Neural cell (in vitro differentiated cells): ENCODE measurements at regions not wholly inside any gene's neighbourhood (a gene's known extent, or its start where the extent isn't known, plus 50 kb on each side); places are given as distances from the start of the nearest gene placed in this dataset.

Source experiments
- H2AFZ ChIP-seq: fragments of 200-600, 300-800 bp; sonication (generic), shearing (Covaris generic); 2 replicates; pipeline ENCODE4 v1.6.0; 2014; ENCODE audit warnings: low read depth, mild to moderate bottlenecking, antibody characterized with exemption, low read length, moderate library complexity
- H3F3A ChIP-seq: fragments of 200-600 bp; shearing (Covaris generic); 2 replicates; pipeline ENCODE4 v1.6.1; 2016; ENCODE audit warnings: mild to moderate bottlenecking, moderate library complexity, mixed read lengths, antibody characterized with exemption, low read length; ENCODE audit not compliant: insufficient read depth, poor library complexity, severe bottlenecking
- H3K27ac ChIP-seq: fragments of 200-600, 300-800 bp; sonication (generic), shearing (Covaris generic); 2 replicates; pipeline ENCODE4 v1.5.1; 2014; ENCODE audit warnings: mild to moderate bottlenecking, low read length, moderate library complexity
- H3K27me3 ChIP-seq: fragments of 300-800, 200-600 bp; sonication (generic), shearing (Covaris generic); 2 replicates; pipeline ENCODE4 v1.6.0; 2014; ENCODE audit warnings: mild to moderate bottlenecking, low read depth, low read length, moderate library complexity; ENCODE audit not compliant: insufficient read depth
- H3K36me3 ChIP-seq: fragments of 300-800, 200-600 bp; sonication (generic), shearing (Covaris generic); 2 replicates; pipeline ENCODE4 v1.5.1; 2014; ENCODE audit warnings: mild to moderate bottlenecking, antibody characterized with exemption, low read length, moderate library complexity; ENCODE audit not compliant: insufficient read depth
- H3K4me2 ChIP-seq: fragments of 300-800, 200-600 bp; sonication (generic), shearing (Covaris generic); 2 replicates; pipeline ENCODE4 v1.6.0; 2014; ENCODE audit warnings: mild to moderate bottlenecking, low read length
- H3K4me3 ChIP-seq: fragments of 300-800, 200-600 bp; sonication (generic), shearing (Covaris generic); 2 replicates; pipeline ENCODE4 v1.5.1; 2014; ENCODE audit warnings: mild to moderate bottlenecking, low read length, moderate library complexity
- H3K79me2 ChIP-seq: fragments of 200-600 bp; shearing (Covaris generic); replicated peaks from 2 replicates; pipeline ENCODE4 v1.6.0; 2014; ENCODE audit warnings: mild to moderate bottlenecking, low read length, moderate library complexity; ENCODE audit not compliant: insufficient read depth
- H3K9ac ChIP-seq: fragments of 300-800, 200-600 bp; sonication (generic), shearing (Covaris generic); 2 replicates; pipeline ENCODE4 v1.6.1; 2016; ENCODE audit warnings: mild to moderate bottlenecking, low read length, mixed read lengths
- H3K9me2 ChIP-seq: fragments of 200-600 bp; shearing (Covaris generic); 2 replicates; pipeline ENCODE4 v1.6.1; 2016; ENCODE audit warnings: mild to moderate bottlenecking, low read length, mixed read lengths; ENCODE audit not compliant: insufficient read depth
- H3K9me3 ChIP-seq: fragments of 200-600, 300-800 bp; sonication (generic), shearing (Covaris generic); 2 replicates; pipeline ENCODE4 v1.6.1; 2016; ENCODE audit warnings: mild to moderate bottlenecking, mixed run types, low read length, moderate library complexity, mixed read lengths
- H4K20me1 ChIP-seq: fragments of 200-600 bp; shearing (Covaris generic); 2 replicates; pipeline ENCODE4 v1.6.1; 2016; ENCODE audit warnings: mild to moderate bottlenecking, mixed run types; ENCODE audit not compliant: insufficient read depth
- EP300 ChIP-seq: fragments of 450-650 bp; conservative IDR thresholded peaks from 2 replicates; pipeline ENCODE4 v1.6.1; 2014; ENCODE audit warnings: antibody characterized with exemption, mild to moderate bottlenecking, moderate library complexity; ENCODE audit not compliant: poor library complexity, severe bottlenecking
- EZH2 ChIP-seq: fragments of 200-600, 300-800 bp; shearing (Covaris generic), sonication (generic); IDR thresholded peaks from 2 replicates; pipeline ENCODE4 v1.6.1; 2014; ENCODE audit warnings: antibody characterized with exemption, low read length, borderline replicate concordance, mild to moderate bottlenecking; ENCODE audit not compliant: insufficient read depth, poor library complexity, severe bottlenecking
- MXI1 ChIP-seq: fragments of 450-650 bp; conservative IDR thresholded peaks from 2 replicates; pipeline ENCODE4 v1.6.1; 2014; ENCODE audit warnings: antibody characterized with exemption, mild to moderate bottlenecking; ENCODE audit not compliant: poor library complexity, severe bottlenecking
- POLR2AphosphoS5 ChIP-seq: IDR thresholded peaks from 2 replicates; pipeline ENCODE4 v1.6.1; 2012
- RAD21 ChIP-seq: fragments of 450-650 bp; conservative IDR thresholded peaks from 2 replicates; pipeline ENCODE4 v1.6.1; 2014; ENCODE audit warnings: antibody characterized with exemption, mild to moderate bottlenecking, moderate library complexity
- SMC3 ChIP-seq: fragments of 450-650 bp; conservative IDR thresholded peaks from 2 replicates; pipeline ENCODE4 v1.6.1; 2014; ENCODE audit warnings: antibody characterized with exemption, mild to moderate bottlenecking, moderate library complexity; ENCODE audit not compliant: poor library complexity
- TAF1 ChIP-seq: IDR thresholded peaks from 2 replicates; pipeline ENCODE4 v1.6.1; 2012; ENCODE audit warnings: low read depth
- TF ChIP-seq, protein P1 (sequence below): IDR thresholded peaks from 2 replicates; pipeline ENCODE4 v1.6.1; 2012; ENCODE audit warnings: borderline replicate concordance
- TF ChIP-seq, protein P2 (sequence below): fragments of 450-650 bp; IDR thresholded peaks from 2 replicates; pipeline ENCODE4 v1.5.1; 2014; ENCODE audit warnings: antibody characterized with exemption, mild to moderate bottlenecking, moderate library complexity; ENCODE audit not compliant: poor library complexity, severe bottlenecking

DNA sequence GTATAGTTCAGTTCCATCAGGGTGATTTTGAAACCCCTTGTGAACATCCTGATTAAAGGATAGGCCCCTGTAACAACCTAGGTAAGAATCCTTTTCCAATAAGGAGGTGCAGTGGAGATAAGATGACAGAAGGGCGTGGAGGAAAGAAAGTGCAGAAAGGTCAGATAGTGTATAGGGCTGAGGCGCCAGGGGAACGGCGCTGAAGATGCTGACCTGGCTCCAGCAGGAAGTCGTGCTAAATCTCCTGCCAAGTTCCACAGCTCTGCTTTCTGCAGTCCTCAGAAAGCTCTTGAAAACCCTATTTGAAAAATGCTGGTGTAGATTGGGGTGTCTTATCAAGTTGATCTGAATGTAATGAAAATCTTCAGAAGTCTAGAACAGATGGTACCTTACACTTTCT is 221.7 kb downstream of the COG6 start:
- no peaks in the 10 kb centered on the region for H3K9me2 ChIP-seq
- H3K4me3 ChIP-seq: no peak overlapping the region
- no peaks in the 10 kb centered on the region for H3K27me3 ChIP-seq
- no peaks in the 10 kb centered on the region for H3K79me2 ChIP-seq
- H3K9me3 ChIP-seq: no peaks in the 10 kb centered on the region
- no peak overlapping the region for H3K27ac ChIP-seq
- no peaks in the 10 kb centered on the region for H4K20me1 ChIP-seq
- no peaks in the 10 kb centered on the region for H3K36me3 ChIP-seq
- H3F3A ChIP-seq: no peaks in the 10 kb centered on the region
- H3K4me2 ChIP-seq: no peak overlapping the region
- TF ChIP-seq EP300 (no peak), EZH2 (no peak), POLR2AphosphoS5 (no peak), SMC3 (no peak), TAF1 (no peak), RAD21 (no peak), MXI1 (no peak)
- TF ChIP-seq, protein P1, sequence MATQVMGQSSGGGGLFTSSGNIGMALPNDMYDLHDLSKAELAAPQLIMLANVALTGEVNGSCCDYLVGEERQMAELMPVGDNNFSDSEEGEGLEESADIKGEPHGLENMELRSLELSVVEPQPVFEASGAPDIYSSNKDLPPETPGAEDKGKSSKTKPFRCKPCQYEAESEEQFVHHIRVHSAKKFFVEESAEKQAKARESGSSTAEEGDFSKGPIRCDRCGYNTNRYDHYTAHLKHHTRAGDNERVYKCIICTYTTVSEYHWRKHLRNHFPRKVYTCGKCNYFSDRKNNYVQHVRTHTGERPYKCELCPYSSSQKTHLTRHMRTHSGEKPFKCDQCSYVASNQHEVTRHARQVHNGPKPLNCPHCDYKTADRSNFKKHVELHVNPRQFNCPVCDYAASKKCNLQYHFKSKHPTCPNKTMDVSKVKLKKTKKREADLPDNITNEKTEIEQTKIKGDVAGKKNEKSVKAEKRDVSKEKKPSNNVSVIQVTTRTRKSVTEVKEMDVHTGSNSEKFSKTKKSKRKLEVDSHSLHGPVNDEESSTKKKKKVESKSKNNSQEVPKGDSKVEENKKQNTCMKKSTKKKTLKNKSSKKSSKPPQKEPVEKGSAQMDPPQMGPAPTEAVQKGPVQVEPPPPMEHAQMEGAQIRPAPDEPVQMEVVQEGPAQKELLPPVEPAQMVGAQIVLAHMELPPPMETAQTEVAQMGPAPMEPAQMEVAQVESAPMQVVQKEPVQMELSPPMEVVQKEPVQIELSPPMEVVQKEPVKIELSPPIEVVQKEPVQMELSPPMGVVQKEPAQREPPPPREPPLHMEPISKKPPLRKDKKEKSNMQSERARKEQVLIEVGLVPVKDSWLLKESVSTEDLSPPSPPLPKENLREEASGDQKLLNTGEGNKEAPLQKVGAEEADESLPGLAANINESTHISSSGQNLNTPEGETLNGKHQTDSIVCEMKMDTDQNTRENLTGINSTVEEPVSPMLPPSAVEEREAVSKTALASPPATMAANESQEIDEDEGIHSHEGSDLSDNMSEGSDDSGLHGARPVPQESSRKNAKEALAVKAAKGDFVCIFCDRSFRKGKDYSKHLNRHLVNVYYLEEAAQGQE: no peak
- TF ChIP-seq, protein P2, sequence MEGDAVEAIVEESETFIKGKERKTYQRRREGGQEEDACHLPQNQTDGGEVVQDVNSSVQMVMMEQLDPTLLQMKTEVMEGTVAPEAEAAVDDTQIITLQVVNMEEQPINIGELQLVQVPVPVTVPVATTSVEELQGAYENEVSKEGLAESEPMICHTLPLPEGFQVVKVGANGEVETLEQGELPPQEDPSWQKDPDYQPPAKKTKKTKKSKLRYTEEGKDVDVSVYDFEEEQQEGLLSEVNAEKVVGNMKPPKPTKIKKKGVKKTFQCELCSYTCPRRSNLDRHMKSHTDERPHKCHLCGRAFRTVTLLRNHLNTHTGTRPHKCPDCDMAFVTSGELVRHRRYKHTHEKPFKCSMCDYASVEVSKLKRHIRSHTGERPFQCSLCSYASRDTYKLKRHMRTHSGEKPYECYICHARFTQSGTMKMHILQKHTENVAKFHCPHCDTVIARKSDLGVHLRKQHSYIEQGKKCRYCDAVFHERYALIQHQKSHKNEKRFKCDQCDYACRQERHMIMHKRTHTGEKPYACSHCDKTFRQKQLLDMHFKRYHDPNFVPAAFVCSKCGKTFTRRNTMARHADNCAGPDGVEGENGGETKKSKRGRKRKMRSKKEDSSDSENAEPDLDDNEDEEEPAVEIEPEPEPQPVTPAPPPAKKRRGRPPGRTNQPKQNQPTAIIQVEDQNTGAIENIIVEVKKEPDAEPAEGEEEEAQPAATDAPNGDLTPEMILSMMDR: no peak
- no peak overlapping the region for H3K9ac ChIP-seq
- H2AFZ ChIP-seq: no peak overlapping the region

DNA sequence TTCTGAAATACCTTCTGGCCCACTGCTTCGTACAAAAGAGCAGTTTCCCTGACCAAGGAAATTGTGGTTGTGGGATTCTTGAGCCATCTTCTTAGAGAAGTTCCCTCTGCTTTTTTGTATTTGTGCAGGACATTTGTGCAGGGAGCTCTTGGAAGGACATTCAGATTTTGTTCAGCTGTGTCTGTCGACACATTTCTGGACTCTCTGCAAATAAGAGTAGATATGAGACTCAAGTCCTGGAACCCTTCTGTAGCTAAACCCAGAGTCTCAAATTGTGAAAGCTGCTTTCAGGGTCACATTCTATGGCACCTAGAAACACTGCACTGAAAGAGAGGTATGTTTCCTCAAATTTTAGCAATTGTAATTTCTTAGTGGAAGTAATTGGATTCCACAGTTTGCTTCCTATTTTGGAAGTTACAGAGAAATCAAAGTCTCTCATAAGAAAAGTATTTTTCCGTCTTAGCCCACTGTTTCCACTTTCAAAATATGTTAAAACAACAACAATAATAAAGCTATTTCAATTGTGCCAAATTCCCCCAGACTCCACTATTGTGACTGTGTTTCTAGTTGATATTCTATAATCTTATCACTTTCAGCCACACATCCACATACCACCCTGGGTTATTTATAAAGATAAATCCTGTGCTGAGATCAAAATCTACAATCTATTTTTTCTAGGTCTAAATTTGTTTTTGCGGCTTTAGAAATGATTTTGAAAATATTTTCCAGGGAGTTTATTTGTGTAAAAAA is 224.0 kb downstream of the COG6 start:
- Histone ChIP-seq H3K36me3 (no peaks in the 10 kb centered on the region), H3F3A (no peaks in the 10 kb centered on the region), H3K27me3 (no peaks in the 10 kb centered on the region), H3K4me2 (no peak overlapping the region), H3K9me3 (no peaks in the 10 kb centered on the region), H3K9ac (no peak overlapping the region), H3K27ac (no peak overlapping the region), H4K20me1 (no peaks in the 10 kb centered on the region), H3K9me2 (no peaks in the 10 kb centered on the region), H3K79me2 (no peaks in the 10 kb centered on the region), H2AFZ (no peak overlapping the region), H3K4me3 (no peak overlapping the region)
- TF ChIP-seq POLR2AphosphoS5 (no peak), EZH2 (no peak), TAF1 (no peak), RAD21 (no peak), MXI1 (no peak), SMC3 (no peak), EP300 (no peak)
- TF ChIP-seq, protein P1: no peak
- TF ChIP-seq, protein P2: no peak
